ENCODE measurements at regions not wholly inside any gene's neighbourhood (a gene's known extent, or its start where the extent isn't known, plus 50 kb on each side); places are given as distances from the start of the nearest gene placed in this dataset.

- TF ChIP-seq ELF1 (IDR thresholded peaks at IDR 0.05; ENCODE audit: borderline replicate concordance, low read depth): no peak
- no peak for TF ChIP-seq POLR2AphosphoS5 (IDR thresholded peaks at IDR 0.05; ENCODE audit: low read depth, low read length)
- TF ChIP-seq EZH2 (IDR thresholded peaks at IDR 0.05): no peak
- TF ChIP-seq SRF (IDR thresholded peaks at IDR 0.05; ENCODE audit: low read depth): no peak
- no peak for TF ChIP-seq ZFX (IDR thresholded peaks at IDR 0.05)
- no peak for TF ChIP-seq REST (IDR thresholded peaks at IDR 0.05; ENCODE audit: low read depth)
- no peak for TF ChIP-seq CTCF (IDR thresholded peaks at IDR 0.05 in 2 of 3, conservative IDR thresholded peaks at IDR 0.05 in 1 of 3; ENCODE audit: borderline replicate concordance in 1 of 3, insufficient read depth in 1 of 3, low read depth in 2 of 3, low read length in 2 of 3)
- no peak for TF ChIP-seq ZNF274 (IDR thresholded peaks at IDR 0.05; ENCODE audit: low read depth, low read length)
- TF ChIP-seq EZH2phosphoT487 (IDR thresholded peaks at IDR 0.05; ENCODE audit: borderline replicate concordance): no peak
These were observed 128.7 kb upstream of the TLL1 start for GRCh38 chr4:165744370-165744769.
